AG09319 (cell line): ENCODE measurements at regions not wholly inside any gene's neighbourhood (a gene's known extent, or its start where the extent isn't known, plus 50 kb on each side); places are given as distances from the start of the nearest gene placed in this dataset.

Experiments
- DNase-seq: peaks from one replicate; pipeline ENCODE4 v3.0.0-alpha.2; 2010; ENCODE audit warnings: low read depth; ENCODE audit errors: extremely low read depth
- TF ChIP-seq, protein P1 (sequence below): IDR thresholded peaks from 2 replicates; pipeline ENCODE4 v1.5.1; 2011; ENCODE audit warnings: low read depth, mild to moderate bottlenecking, inconsistent platforms, low read length, moderate library complexity

DNA sequence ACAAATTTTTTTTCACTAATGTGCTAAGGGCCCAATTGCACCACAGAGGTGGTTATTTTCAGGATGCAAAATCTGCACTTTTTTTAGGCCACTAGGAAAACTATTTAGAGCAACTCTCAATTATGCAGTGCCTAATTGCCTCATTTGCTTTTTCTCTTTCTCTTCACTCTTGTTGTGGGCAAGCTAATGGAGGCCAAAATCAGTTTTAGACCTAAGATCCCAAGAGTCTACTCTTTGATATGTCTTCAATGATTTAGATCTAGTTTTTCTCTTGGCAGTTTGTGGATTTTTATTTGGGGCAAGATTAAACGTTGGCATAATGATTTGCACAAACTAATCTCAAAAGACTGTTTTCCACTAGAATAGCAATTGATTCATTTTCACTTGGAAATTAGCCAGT lies 1996.9 kb downstream of the LRRC4C start:
- TF ChIP-seq, protein P1, sequence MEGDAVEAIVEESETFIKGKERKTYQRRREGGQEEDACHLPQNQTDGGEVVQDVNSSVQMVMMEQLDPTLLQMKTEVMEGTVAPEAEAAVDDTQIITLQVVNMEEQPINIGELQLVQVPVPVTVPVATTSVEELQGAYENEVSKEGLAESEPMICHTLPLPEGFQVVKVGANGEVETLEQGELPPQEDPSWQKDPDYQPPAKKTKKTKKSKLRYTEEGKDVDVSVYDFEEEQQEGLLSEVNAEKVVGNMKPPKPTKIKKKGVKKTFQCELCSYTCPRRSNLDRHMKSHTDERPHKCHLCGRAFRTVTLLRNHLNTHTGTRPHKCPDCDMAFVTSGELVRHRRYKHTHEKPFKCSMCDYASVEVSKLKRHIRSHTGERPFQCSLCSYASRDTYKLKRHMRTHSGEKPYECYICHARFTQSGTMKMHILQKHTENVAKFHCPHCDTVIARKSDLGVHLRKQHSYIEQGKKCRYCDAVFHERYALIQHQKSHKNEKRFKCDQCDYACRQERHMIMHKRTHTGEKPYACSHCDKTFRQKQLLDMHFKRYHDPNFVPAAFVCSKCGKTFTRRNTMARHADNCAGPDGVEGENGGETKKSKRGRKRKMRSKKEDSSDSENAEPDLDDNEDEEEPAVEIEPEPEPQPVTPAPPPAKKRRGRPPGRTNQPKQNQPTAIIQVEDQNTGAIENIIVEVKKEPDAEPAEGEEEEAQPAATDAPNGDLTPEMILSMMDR, result no peak
- no peak for DNase-seq

DNA sequence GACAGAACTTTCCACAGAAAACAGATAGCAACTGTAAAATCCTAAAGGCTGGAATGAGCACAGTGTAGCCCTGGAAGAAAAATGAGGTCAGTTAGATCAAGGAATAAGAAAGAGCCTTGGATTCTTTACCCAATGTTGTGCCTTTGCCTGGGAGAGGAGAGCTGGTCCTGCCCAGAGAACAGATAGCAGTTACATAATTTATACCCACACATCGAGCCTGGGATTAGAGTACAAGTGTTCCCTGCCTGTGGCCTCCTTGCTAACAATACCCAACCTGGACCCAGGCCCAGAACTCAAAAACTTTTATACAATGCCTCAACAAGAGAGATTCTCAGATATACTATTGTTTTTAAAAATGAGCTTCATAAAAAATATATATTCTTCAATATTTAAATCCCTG lies 1998.4 kb downstream of the LRRC4C start:
- TF ChIP-seq, protein P1, result no peak
- DNase-seq, result no peak

DNA sequence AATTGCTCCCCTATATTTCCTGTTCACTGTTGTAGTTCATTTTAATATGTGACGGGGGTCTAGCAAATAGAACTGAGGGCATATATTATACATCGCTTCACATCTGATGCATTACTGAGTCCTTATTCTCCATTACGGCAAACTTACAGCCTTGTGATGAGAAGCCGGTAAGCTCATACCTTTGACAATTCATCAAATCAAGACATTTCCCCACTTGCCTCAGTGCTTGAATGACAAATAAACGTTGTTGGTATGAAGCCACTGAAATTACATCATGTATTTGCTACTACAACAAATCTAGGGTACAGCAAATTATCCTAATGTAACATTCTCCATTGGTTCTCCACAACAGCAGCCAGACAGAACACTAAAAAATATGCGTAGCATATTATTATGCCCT lies 1999.8 kb downstream of the LRRC4C start:
- TF ChIP-seq, protein P1, result no peak

GRCh38 chr11:39458481-39458880 lies 2001.0 kb downstream of the LRRC4C start:
- TF ChIP-seq, protein P1, result no peak
- no peak for DNase-seq

More for the DNA sequence above, 1999.8 kb downstream of the LRRC4C start:
- no peak for DNase-seq

DNA sequence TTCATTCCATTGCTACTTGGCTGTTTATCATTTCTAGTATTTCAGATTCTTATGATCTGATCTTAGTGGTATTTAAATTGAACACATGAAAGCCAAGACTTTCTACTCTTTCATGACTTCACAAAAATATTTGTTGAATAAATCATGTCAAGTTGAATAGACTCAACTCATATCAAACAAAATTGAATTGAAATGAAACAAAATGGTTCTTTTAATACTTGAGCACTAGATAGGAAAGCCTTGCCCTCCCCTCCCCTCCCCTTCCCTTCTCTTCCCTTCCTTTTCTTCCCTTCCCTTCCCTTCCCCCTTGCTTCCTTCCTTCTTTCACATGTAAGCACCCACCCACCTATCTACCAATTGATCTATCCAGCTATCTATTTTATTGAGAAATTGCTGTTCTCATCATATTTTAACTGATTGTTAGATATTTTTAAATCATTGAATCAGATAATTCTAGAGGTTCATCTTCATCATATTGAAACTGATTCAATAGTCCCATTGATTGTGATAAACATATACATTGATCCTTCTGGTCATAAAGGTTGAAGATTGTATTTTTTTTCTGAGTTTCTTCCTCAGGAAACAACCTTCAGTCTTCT lies 2015.9 kb downstream of the LRRC4C start:
- TF ChIP-seq, protein P1, result no peak
- no peak for DNase-seq

DNA sequence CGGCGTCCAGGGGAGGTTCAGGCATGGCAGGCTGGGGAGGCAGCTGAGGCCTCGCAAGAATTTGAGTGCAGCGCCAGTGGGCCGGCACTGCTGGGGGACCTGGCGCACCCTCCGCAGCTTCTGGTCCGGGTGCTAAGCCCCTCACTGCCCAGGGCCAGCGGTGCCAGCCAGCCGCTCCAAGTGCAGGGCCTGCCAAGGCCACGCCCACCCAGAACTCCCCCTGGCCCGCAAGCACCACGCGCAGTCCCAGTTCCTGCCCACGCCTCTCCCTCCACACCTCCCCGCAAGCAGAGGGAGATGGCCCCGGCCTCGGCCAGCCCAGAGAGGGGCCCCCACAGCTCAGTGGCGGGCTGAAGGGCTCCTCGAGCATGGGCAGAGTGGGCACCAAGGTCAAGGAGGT lies 2017.3 kb downstream of the LRRC4C start:
- no peak for DNase-seq
- TF ChIP-seq, protein P1, result no peak

- TF ChIP-seq, protein P1, result no peak
- DNase-seq, result no peak
Measured at GRCh38 chr11:39435641-39436040, 2023.8 kb downstream of the LRRC4C start.
